RPMI7951 (cell line): ENCODE measurements at regions not wholly inside any gene's neighbourhood (a gene's known extent, or its start where the extent isn't known, plus 50 kb on each side); places are given as distances from the start of the nearest gene placed in this dataset.

ENCODE experiments used
- DNase-seq: peaks from one replicate; pipeline ENCODE4 v3.0.0-alpha.2; 2012; ENCODE audit warnings: low read depth

GRCh38 chr2:217305882-217306281 lies 446.0 kb upstream of the TNP1 start:
- DNase-seq = no peak

GRCh38 chr2:217304582-217304981 lies 444.7 kb upstream of the TNP1 start:
- no peak for DNase-seq

- no peak for DNase-seq
Observed at GRCh38 chr2:217302856-217303255, 443.0 kb upstream of the TNP1 start.

DNA sequence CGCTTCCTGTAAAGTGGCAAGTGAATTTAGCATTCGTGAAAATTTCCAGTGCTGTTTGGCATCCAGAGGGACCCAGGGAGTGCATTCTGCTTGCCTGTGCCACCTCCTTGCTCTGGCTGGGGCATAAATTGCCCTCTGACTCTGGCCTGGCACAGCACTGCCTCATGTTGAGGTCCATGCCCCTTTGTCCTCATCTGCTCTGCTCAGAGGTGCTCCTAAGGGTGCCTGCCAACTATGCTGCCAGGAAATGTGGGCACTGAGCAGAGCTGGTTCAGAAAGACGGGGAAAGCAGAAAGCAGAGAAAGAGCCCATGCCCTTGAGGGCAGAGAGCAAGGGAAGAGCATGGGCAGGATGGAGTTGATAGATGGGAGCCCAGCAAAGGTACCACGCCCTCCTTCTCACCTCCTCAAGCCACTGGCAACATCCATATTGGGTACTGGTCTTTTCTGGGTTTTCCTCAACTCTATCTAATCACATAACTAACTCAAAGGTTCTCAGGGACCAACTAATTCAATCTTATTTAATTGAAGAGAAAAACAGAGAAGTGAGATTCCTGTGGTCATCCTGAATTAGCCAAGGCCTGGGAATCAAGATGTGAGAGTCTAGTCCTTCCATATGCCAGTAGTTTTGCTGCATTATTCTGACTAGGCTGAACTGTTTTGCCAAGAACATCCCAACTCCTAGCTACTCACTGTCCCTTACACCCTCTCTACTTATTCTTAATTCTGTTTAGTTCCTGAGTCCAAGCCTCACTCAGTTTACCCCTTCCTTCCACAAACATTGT lies 441.5 kb upstream of the TNP1 start:
- no peak for DNase-seq

GRCh38 chr2:217299590-217299989 lies 439.7 kb upstream of the TNP1 start:
- DNase-seq = no peak

DNA sequence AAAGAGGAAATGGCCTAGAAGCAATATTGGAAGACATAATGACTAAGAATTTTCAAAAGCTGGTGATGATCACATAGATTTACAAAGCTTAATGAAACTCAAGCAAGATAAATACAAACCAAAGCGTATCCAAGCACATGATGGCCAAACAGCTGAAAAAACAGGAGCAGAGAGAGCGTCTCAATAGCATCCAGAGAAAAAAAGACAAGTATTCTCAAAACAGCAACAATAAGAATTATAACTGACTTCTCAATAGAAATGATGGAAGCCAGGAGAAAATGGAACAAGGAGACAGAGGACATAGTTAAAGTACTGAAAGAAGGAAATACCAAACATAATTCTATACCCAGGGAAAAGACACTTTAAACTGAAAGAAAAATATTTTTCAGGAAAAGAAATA lies 437.2 kb upstream of the TNP1 start:
- DNase-seq = no peak

- no peak for DNase-seq
Observed at GRCh38 chr2:217294818-217295217, 435.0 kb upstream of the TNP1 start.

DNA sequence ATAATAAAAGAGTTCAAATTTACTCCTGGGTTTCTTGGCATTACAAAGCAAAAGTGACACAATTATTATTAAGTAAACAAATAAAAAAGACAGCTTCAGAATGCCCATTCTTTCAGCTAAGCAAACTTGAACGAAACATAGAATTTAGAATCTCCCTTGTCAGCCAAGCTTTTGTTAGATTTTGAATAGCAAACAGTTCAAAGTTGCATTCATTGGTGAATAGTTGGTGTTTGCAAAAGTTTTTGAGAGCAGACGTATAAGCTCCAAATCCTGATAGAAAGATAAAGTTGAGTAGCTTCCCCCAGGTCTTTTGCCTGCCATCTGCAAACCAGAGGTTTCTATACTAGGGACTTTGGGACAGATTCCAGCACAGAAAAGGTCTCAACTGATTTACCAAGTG lies 434.3 kb upstream of the TNP1 start:
- no peak for DNase-seq

GRCh38 chr2:217293607-217294006 lies 433.7 kb upstream of the TNP1 start:
- DNase-seq = no peak

DNA sequence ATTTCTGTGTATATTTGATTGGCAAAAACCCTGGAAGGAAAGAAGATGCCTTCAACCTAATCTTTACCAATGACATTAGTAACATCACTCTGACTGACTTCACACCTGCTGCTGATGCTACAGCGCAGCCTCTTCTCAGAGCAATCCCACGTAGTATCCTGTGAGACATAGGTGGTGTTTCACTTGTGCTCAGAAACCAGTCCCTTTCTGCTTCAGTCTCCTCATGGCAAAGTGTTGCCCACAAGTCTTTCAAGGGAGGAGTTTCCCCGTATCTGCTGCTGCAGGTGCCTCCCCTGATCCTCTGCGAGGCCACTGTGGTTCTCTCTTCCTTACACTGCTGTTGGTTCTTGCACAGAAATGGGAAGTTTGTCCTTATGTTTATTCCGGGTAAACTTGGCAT lies 433.2 kb upstream of the TNP1 start:
- DNase-seq = no peak

GRCh38 chr2:217291259-217291658 lies 431.4 kb upstream of the TNP1 start:
- DNase-seq = no peak

GRCh38 chr2:217290467-217290866 lies 430.6 kb upstream of the TNP1 start:
- no peak for DNase-seq

DNA sequence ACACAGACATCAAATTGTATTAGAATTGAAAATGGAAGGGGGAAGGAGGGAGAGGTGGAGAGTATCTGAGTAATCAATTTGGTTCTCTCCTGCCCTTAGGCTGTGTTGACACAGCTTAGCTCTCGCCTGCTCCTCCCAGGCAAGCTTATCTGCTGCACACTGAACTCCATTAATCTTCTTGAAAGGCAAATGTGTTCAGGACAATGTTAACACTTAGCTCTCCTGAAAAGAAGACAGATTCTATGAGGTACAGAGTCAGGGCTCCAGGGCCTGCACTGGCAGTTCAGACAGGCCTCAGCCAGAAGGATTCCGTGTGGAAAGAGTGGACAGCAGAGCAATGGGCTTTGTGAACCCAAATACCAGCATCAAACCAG lies 430.0 kb upstream of the TNP1 start:
- peak; percentile 85 for DNase-seq

DNA sequence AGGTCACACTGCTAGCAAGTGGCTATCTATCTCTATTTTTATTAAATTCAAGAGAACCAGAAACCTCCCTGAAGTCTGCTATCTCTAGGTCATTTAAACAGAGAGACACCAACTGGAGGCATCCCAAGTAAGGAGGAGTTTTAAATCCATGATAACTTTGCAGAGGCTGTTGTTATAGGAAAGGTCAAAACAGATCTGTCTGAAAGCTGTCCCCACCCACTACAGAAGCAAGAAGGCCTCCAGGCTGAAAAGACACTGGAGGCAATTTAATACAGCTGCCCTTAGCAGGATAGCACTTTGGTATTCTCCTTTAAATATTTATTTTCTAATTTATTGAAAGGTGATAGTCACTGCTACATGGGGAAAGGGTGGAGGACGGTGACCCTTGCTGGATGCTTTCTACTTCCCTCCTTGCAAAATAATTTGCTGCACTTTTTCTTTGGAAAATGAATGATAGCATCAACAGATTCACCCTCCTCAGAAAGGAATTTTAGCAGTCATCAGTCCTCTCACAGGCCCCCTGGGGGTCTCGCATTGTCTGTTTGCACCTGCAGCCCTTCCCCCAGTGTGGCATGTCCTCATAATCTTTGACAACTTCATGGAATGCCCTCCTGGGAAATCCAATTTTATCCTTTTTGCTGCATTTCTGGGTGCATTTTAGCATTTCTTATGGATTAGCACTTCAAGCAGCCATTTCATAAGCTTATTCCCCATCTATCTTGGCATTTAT lies 429.5 kb upstream of the TNP1 start:
- DNase-seq = no peak

DNA sequence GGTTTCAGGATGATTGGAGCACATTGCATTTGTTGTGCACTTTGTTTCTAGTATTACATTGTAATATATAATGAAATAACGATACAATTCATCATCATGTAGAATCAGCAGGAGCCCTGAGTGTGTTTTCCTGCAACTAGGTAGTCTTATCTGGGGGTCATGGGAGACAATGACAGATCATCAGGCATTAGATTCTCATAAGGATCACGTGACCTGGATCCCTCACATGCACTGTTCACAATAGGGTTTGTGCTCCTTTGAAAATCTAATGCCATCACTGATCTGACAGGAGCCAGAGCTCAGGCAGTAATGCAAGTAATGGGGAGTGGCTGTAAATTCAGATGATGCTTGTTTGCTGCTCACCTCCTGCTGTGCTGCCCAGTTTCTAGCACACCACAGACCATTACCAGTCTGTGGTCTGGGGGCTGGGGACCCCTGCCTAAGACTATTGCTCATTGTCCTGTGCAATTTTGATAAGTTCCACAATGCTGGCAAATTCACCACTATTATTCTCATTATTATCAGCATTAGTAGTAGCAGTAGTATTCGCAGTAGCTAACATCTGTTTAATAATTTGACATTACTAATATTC lies 428.7 kb upstream of the TNP1 start:
- DNase-seq = no peak

DNA sequence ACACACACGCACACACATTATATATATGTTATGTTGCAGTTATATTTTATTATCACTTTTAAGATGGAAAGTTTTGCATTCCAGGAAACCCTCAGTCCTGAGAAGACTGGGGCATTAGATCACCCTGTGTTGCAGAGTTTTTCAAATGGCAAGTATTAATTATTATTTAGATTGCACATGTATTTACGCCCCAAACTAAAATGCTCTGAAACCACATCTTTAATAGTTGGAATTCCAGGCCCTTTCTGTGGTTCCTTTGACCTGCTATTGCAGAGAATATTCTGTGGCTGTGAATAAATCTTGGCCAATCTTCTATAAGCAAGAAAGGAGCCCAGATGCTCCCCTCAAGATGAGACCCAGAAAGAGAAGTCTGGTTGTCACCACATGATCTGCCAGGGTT lies 427.0 kb upstream of the TNP1 start:
- no peak for DNase-seq

GRCh38 chr2:217285926-217286325 lies 426.1 kb upstream of the TNP1 start:
- no peak for DNase-seq

DNA sequence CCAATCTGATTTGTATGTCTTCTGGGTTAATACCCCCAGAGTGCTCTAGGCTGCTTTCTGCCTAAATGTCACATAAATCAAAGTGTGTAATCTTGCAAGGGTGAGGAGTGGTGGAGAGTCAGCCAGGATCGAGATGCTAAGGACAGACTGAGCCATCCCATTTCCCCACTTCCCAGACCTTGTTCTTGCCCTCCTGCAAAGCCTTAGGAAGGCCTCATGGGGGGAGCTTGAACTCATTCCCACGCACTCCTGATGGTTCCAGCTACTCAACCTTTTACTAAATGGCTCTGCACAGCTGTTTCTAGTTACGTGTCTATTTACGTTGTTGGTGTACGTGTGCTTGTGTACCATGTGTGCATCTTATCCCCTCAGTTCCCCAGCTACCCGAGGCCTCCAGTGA lies 423.6 kb upstream of the TNP1 start:
- no peak for DNase-seq

- no peak for DNase-seq
Observed at GRCh38 chr2:217282531-217282930, 422.7 kb upstream of the TNP1 start.

- peak; percentile 96 for DNase-seq
Observed at GRCh38 chr2:217279556-217279955, 419.7 kb upstream of the TNP1 start.

DNA sequence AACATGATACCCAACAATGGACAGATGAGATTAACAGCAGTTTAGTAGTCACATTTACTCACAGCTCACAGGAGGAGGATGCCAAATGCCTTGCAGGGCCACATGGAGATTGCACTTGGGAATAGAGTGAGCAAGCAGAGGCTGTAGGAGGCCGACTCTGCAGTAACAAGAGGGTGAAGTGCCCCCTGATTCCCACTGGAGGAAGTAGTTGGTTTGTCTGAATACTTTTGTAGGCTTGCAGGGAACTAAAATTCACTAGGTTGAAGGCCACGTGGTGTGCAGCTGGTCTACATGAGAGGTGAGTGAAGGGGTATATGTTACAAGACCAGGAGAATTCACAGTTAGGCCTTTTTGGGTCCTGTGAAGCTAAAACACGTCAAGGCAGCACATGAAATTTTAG lies 419.3 kb upstream of the TNP1 start:
- peak; percentile 69 for DNase-seq

DNA sequence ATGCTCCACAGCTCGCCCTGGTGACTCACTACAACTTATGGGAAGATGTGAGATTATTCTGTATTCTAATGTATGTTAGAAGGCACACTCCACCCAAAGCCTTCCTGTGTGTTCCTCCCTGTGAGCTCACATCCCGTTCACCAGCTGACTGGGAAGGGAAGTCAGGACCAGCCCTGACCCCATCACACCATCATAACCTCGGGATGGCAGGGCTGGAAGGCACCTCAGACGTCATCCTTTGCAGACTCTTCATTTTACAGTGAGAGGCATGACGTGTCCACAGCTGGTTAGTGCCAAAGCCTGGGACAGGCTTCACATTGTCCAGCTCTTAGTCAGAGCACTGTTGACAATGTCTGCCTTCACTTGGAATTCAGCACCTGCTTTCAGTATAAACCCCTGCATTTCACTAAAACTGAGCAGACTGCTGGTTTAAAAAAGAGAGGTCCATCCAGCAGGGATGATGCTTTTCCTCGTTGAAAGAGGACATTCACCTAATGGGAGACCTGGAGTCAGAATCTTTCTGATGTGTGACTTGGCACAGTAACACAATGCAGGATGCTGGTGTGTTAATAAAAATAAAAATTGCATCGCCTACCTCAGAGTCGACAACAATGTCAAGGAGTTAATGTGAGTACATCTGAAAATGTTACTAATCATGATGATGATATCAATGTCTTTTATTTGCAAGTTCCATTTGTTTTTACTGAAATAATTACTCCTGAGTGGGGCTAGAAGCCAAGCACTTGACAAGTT lies 418.0 kb upstream of the TNP1 start:
- DNase-seq = peak; percentile 98
